ENCODE measurements at regions not wholly inside any gene's neighbourhood (a gene's known extent, or its start where the extent isn't known, plus 50 kb on each side); places are given as distances from the start of the nearest gene placed in this dataset.

DNA sequence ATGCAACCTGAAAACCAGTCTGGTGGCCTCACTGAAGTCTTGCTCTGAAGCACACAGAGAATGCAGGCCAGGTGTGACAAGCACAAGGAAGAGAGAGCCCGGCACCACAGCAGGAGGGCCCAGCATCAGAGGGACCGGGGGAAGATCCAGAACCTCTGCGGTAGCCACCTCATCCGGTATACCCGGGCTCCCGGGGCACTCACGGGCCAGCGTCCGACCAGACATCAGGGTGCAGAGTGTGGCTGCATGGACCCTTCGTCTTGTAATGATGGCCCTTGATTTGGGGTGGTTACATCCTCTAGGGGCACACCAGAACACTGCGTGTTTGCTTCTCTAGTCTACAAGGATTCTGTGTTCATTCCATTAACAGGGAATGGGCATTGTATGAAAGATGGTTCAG, 406.0 kb downstream of the GADD45G start:
- ChIA-PET POLR2A (no interaction called here), CTCF (interaction anchor here (1.5 kb wide), 1 partner anchor 11 kb away, joined by 3 read pairs; no protein-coding TSS in a partner anchor)
- ATAC-seq (no peak), DNase-seq (no peak)
- H3K9me3 Mint-ChIP-seq = no peaks in the 10 kb centered on the region
- no peak overlapping the region for H3K4me3 Mint-ChIP-seq
- H3K36me3 Mint-ChIP-seq (ENCODE audit: low read depth) = no peaks in the 10 kb centered on the region
- no peak overlapping the region for H3K27ac Mint-ChIP-seq
- TF ChIP-seq, protein P1, sequence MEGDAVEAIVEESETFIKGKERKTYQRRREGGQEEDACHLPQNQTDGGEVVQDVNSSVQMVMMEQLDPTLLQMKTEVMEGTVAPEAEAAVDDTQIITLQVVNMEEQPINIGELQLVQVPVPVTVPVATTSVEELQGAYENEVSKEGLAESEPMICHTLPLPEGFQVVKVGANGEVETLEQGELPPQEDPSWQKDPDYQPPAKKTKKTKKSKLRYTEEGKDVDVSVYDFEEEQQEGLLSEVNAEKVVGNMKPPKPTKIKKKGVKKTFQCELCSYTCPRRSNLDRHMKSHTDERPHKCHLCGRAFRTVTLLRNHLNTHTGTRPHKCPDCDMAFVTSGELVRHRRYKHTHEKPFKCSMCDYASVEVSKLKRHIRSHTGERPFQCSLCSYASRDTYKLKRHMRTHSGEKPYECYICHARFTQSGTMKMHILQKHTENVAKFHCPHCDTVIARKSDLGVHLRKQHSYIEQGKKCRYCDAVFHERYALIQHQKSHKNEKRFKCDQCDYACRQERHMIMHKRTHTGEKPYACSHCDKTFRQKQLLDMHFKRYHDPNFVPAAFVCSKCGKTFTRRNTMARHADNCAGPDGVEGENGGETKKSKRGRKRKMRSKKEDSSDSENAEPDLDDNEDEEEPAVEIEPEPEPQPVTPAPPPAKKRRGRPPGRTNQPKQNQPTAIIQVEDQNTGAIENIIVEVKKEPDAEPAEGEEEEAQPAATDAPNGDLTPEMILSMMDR (IDR thresholded peaks at IDR 0.05) = no peak
- no peaks in the 10 kb centered on the region for H3K4me1 Mint-ChIP-seq (ENCODE audit: low read depth)
- H3K27me3 Mint-ChIP-seq = peaks cover 4% of the 10 kb centered on the region
- intact Hi-C loops (cut with micrococcal nuclease) = no loop called here

DNA sequence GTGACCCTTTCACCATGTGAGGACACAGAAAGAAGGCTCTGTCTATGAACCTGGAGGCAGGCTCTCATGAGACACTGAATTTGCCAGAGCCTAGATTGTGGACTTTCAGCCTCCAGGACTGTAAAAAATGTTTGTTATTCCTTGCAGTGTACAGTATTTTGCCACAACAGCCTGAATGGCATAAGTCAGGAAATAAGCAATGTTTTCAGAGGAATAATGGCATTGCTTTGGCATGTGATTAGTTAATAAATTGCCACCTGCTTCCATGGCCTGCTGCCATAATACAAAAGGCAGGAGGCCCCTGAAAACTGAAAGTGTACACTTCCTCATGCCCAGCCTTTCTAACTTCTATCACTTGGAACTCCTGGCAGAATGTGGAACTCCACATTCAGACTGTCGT, 408.1 kb downstream of the GADD45G start:
- ChIA-PET POLR2A (no interaction called here), CTCF (no interaction called here)
- no peak overlapping the region for H3K4me3 Mint-ChIP-seq
- H3K27me3 Mint-ChIP-seq = peaks cover 4% of the 10 kb centered on the region
- H3K4me1 Mint-ChIP-seq (ENCODE audit: low read depth) = no peaks in the 10 kb centered on the region
- no peaks in the 10 kb centered on the region for H3K36me3 Mint-ChIP-seq (ENCODE audit: low read depth)
- no peak for ATAC-seq
- intact Hi-C loops (cut with micrococcal nuclease) = no loop called here
- TF ChIP-seq, protein P1 (IDR thresholded peaks at IDR 0.05) = no peak
- no peak overlapping the region for H3K27ac Mint-ChIP-seq
- H3K9me3 Mint-ChIP-seq = no peaks in the 10 kb centered on the region
- DNase-seq = no peak

DNA sequence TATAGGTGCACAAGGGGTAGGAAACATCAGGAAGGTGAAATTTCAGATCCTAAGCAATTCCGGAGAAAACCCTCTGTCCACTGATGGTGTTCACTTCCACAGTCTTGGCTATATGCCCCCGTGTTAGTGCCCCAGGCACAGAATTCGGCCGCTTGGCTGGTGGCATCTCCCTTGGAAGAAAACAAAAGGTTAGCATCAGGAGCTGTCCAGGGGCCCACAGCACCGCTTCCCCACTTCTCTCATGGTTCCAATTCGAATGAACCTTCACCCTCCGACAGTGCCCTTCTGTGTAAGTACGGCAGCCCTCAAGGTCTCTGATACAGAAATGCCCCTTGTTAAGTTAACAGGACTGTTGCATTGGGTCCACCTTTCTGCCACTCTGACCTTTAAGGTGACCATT, 409.0 kb downstream of the GADD45G start:
- ChIA-PET POLR2A (no interaction called here), CTCF (no interaction called here)
- H3K9me3 Mint-ChIP-seq = no peaks in the 10 kb centered on the region
- no peak overlapping the region for H3K4me3 Mint-ChIP-seq
- no peaks in the 10 kb centered on the region for H3K36me3 Mint-ChIP-seq (ENCODE audit: low read depth)
- no peaks in the 10 kb centered on the region for H3K4me1 Mint-ChIP-seq (ENCODE audit: low read depth)
- TF ChIP-seq, protein P1 (IDR thresholded peaks at IDR 0.05) = no peak
- intact Hi-C loops (cut with micrococcal nuclease) = no loop called here
- peaks cover 4% of the 10 kb centered on the region for H3K27me3 Mint-ChIP-seq
- ATAC-seq (no peak), DNase-seq (no peak)
- H3K27ac Mint-ChIP-seq = no peak overlapping the region

DNA sequence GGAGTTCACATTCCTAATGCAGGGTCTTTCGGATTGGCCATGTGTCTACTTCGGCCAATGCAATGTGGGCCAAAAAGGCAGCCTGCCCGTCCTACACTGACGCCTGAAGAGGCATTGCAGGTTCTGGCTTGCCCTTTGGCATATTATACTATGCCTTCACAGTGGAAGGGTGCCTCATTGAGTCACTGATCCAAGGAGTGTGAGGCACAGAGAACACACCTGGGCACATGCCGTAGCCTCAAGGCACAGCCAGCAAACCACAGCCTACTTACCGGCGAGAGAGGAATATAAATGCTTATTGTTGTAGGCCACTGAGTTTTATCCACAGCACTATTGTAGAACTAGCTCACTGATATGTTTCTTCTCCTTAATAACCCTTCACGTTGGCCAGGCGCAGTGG, 409.6 kb downstream of the GADD45G start:
- H3K27ac Mint-ChIP-seq = no peak overlapping the region

DNA sequence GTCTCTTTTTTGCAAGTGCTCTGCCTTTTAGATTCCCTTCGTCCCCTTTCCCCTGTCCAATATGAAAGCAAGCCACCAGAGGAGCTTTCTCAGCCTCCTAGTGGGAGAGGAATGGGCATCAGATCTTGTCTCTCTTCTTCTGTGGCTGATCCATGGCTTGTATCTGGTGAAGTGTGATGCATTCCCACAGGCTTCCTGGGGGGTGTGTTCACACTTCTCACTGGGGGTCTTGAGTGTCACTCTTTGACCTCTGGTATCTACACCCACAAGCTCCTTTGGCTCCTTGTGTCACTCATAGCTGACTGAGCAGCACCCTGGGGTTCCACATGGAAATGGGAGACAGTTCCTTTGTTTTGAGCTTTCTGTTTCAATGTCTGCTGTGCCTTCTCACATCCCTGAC, 411.5 kb downstream of the GADD45G start:
- Mint-ChIP-seq H3K27ac (no peak overlapping the region), H3K36me3 (ENCODE audit: low read depth) (no peaks in the 10 kb centered on the region), H3K4me1 (ENCODE audit: low read depth) (no peaks in the 10 kb centered on the region), H3K27me3 (peaks cover 2% of the 10 kb centered on the region), H3K9me3 (no peaks in the 10 kb centered on the region), H3K4me3 (no peak overlapping the region)
- no peak for DNase-seq
- ChIA-PET POLR2A (no interaction called here), CTCF (no interaction called here)
- intact Hi-C loops (cut with micrococcal nuclease) = no loop called here
- TF ChIP-seq, protein P1 (IDR thresholded peaks at IDR 0.05) = no peak
- no peak for ATAC-seq

More for the DNA sequence above, 409.6 kb downstream of the GADD45G start:
- TF ChIP-seq, protein P1 (IDR thresholded peaks at IDR 0.05) = no peak
- H3K27me3 Mint-ChIP-seq = peaks cover 4% of the 10 kb centered on the region
- ChIA-PET CTCF (no interaction called here), POLR2A (interaction anchor here (0.6 kb wide), 1 partner anchor 14 kb away, joined by 5 read pairs; no protein-coding TSS in a partner anchor)
- ATAC-seq (no peak), DNase-seq (no peak)
- no peak overlapping the region for H3K4me3 Mint-ChIP-seq
- intact Hi-C loops (cut with micrococcal nuclease) = no loop called here
- H3K4me1 Mint-ChIP-seq (ENCODE audit: low read depth) = no peaks in the 10 kb centered on the region
- H3K9me3 Mint-ChIP-seq = no peaks in the 10 kb centered on the region
- H3K36me3 Mint-ChIP-seq (ENCODE audit: low read depth) = no peaks in the 10 kb centered on the region

Measured in activated CD8-positive, alpha-beta T cell treated with anti-CD3 and anti-CD28 coated beads for 36 hours (primary cell).